Left ventricle myocardium inferior (tissue), 1 donor: ENCODE measurements at regions not wholly inside any gene's neighbourhood (a gene's known extent, or its start where the extent isn't known, plus 50 kb on each side); places are given as distances from the start of the nearest gene placed in this dataset.

Source experiments
- DNase-seq: peaks from one replicate; pipeline ENCODE4 v3.0.0-alpha.2; 2020
- H3K27ac ChIP-seq: fragments of 200-600 bp; replicated peaks from 2 replicates; pipeline ENCODE4 v1.8.0; 2021
- H3K27me3 ChIP-seq: fragments of 200-600 bp; 2 replicates; pipeline ENCODE4 v1.8.0; 2021; ENCODE audit warnings: low read depth
- H3K36me3 ChIP-seq: fragments of 200-600 bp; 2 replicates; pipeline ENCODE4 v1.8.0; 2021
- H3K4me1 ChIP-seq: fragments of 200-600 bp; 2 replicates; pipeline ENCODE4 v1.8.0; 2021
- H3K4me3 ChIP-seq: fragments of 200-600 bp; 2 replicates; pipeline ENCODE4 v1.8.0; 2021; ENCODE audit warnings: mild to moderate bottlenecking, moderate library complexity
- H3K9me3 ChIP-seq: fragments of 200-600 bp; replicated peaks from 2 replicates; pipeline ENCODE4 v1.8.0; 2021
- intact Hi-C: fragments of 100-400 bp; cut with micrococcal nuclease; formaldehyde crosslinking; loops from one replicate; pipeline ENCODE4 v1.11.0; 2022
- TF ChIP-seq, protein P1 (sequence below): fragments of 200-600 bp; IDR thresholded peaks from 2 replicates; pipeline ENCODE4 v1.8.0; 2021; ENCODE audit warnings: antibody characterized with exemption, mild to moderate bottlenecking, borderline replicate concordance
- donor health status: DM: no; HTN: yes; CAD: no; lungs with severe emphysema.

DNA sequence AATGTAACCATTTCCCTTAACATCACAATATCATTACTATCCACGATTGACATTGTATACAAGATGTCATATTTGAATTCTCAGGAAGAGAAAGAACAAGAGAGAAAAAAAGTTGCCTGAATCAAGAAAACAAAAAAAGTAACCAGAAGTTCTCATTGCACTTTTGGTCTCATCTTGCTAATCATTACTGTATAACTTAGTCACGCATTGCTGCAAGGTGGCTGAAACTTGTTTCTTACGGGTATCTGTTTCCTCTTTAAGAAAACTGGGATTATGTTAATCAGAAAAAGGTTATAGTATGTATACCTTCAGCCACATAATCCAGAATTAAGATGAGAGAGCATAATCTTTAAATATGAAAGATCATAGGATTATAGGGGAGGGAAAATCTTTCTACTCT is 639.7 kb upstream of the SYT4 start:
- Histone ChIP-seq H3K4me1 (no peaks in the 10 kb centered on the region), H3K36me3 (no peaks in the 10 kb centered on the region), H3K9me3 (no peaks in the 10 kb centered on the region), H3K27ac (no peak overlapping the region), H3K4me3 (no peak overlapping the region), H3K27me3 (no peaks in the 10 kb centered on the region)
- no peak for DNase-seq
- intact Hi-C loops = no loop called here
- TF ChIP-seq, protein P1, sequence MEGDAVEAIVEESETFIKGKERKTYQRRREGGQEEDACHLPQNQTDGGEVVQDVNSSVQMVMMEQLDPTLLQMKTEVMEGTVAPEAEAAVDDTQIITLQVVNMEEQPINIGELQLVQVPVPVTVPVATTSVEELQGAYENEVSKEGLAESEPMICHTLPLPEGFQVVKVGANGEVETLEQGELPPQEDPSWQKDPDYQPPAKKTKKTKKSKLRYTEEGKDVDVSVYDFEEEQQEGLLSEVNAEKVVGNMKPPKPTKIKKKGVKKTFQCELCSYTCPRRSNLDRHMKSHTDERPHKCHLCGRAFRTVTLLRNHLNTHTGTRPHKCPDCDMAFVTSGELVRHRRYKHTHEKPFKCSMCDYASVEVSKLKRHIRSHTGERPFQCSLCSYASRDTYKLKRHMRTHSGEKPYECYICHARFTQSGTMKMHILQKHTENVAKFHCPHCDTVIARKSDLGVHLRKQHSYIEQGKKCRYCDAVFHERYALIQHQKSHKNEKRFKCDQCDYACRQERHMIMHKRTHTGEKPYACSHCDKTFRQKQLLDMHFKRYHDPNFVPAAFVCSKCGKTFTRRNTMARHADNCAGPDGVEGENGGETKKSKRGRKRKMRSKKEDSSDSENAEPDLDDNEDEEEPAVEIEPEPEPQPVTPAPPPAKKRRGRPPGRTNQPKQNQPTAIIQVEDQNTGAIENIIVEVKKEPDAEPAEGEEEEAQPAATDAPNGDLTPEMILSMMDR = no peak

DNA sequence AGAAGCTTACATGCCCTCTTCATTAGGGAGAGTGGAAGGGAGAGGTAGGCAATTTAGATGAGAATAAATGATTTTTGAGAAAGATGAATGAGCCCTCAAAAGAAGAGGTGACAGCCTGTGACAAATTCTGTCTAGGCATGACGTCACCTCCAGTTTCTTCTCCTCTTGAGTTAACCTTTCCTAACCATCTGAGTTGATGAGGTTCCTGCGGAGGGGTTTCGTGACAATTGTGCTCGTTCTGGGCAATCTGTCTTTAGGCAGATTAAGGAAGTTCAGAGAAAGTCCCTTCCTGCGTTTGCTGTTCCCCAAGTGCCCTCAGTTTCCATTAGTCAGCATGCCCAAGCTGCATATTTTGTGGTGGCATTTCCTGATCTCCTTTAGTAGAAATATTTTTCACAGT is 640.2 kb upstream of the SYT4 start:
- DNase-seq = no peak
- Histone ChIP-seq H3K27me3 (no peaks in the 10 kb centered on the region), H3K9me3 (no peaks in the 10 kb centered on the region), H3K4me1 (no peaks in the 10 kb centered on the region), H3K4me3 (no peak overlapping the region), H3K36me3 (no peaks in the 10 kb centered on the region), H3K27ac (no peak overlapping the region)
- TF ChIP-seq, protein P1 = no peak
- intact Hi-C loops = no loop called here

DNA sequence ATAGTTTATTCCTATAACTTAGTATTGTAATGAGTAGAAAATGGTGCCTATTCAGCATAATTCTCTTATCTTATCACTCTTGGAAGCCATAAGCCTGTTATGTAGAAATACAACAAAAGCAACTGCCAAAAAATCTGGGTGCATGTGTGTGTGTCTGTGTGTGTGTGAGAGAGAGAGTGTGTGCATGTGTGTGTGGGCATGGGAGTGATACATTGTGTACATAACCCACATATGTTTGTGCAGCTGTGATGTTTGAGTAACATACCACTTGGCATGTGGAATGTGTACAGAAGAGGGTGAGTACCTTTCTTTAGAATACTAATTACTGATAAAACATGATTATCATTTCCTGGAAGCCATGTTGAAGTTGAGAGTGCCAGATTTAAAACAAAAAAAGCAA is 642.3 kb upstream of the SYT4 start:
- no peak for DNase-seq
- intact Hi-C loops = no loop called here
- H3K9me3 ChIP-seq = no peaks in the 10 kb centered on the region
- no peak overlapping the region for H3K27ac ChIP-seq
- TF ChIP-seq, protein P1 = no peak
- no peak overlapping the region for H3K4me3 ChIP-seq
- no peaks in the 10 kb centered on the region for H3K27me3 ChIP-seq
- no peaks in the 10 kb centered on the region for H3K4me1 ChIP-seq
- no peaks in the 10 kb centered on the region for H3K36me3 ChIP-seq

DNA sequence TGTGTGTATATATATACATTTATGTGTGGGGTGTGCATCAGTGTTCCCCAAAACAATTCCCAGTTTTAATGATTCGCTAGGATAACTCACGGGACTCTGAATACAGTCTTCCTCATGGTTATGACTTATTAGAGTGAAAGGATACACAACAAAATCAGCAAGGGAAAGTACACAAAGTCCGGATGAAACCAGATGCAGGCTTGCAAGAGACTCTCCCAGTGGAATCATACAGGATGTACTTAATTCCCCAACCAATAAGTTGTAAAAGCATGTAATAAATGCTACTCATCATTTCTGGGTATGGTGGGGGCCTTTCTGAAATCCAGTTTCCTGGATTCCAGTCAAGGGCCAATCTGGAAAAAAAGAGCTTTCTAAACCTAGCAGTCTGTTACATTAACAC is 654.1 kb upstream of the SYT4 start:
- H3K27me3 ChIP-seq = no peaks in the 10 kb centered on the region
- no peaks in the 10 kb centered on the region for H3K36me3 ChIP-seq
- peak overlapping the region; percentile 53 for H3K27ac ChIP-seq
- TF ChIP-seq, protein P1 = no peak
- no peaks in the 10 kb centered on the region for H3K4me1 ChIP-seq
- intact Hi-C loops = no loop called here
- DNase-seq = no peak
- H3K9me3 ChIP-seq = no peaks in the 10 kb centered on the region
- H3K4me3 ChIP-seq = no peak overlapping the region

DNA sequence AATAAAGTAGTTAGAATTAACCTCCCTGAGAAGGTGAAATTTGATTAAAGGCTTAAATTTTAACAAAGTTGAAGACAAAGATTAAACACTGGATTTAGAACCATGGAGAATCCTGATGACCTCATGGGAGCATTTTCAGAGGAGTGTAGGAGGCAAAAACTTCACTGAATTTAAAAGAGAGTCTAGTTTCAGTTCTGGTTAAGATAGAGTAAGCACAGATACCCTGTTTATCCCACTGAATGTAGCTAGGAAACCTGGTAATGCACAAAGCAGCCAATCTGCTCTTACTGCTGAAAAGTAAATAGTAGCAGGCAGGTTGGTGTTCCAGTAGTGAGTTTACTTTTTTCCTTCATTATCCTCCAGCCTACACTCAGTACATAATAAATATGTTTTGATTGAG is 654.9 kb upstream of the SYT4 start:
- no peaks in the 10 kb centered on the region for H3K36me3 ChIP-seq
- intact Hi-C loops = no loop called here
- H3K4me3 ChIP-seq = no peak overlapping the region
- no peaks in the 10 kb centered on the region for H3K4me1 ChIP-seq
- no peaks in the 10 kb centered on the region for H3K9me3 ChIP-seq
- H3K27me3 ChIP-seq = no peaks in the 10 kb centered on the region
- TF ChIP-seq, protein P1 = no peak
- no peak for DNase-seq
- H3K27ac ChIP-seq = peak overlapping the region; percentile 53

DNA sequence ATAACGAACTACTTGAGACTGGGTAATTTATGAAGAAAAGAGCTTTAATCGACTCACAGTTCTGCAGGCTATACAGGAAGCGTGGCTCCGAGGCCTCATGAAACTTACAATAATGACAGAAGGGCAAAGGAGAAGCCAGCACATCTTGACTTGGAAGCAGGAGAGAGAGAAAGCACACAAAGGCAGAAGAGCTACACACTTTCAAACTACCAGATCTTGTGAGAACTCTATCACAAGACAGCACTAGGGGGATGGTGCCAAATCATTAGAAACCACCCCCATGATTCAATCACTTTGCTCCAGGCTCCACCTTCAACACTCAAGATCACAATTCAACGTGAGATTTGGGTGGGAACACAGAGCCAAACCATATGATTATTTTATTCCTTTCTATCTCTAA is 655.9 kb upstream of the SYT4 start:
- Histone ChIP-seq H3K9me3 (no peaks in the 10 kb centered on the region), H3K27me3 (no peaks in the 10 kb centered on the region), H3K27ac (no peak overlapping the region), H3K4me3 (no peak overlapping the region), H3K36me3 (no peaks in the 10 kb centered on the region), H3K4me1 (no peaks in the 10 kb centered on the region)
- intact Hi-C loops = no loop called here
- DNase-seq = no peak
- TF ChIP-seq, protein P1 = no peak
